SU-DHL-6 (cell line): ENCODE measurements at regions not wholly inside any gene's neighbourhood (a gene's known extent, or its start where the extent isn't known, plus 50 kb on each side); places are given as distances from the start of the nearest gene placed in this dataset.

Source experiments
- H2AFZ ChIP-seq: fragments of 200-600 bp; sonication (generic); 2 replicates; pipeline ENCODE4 v1.6.1; 2014; ENCODE audit warnings: low read depth, mild to moderate bottlenecking, moderate library complexity, mixed read lengths, antibody characterized with exemption, low read length; ENCODE audit not compliant: severe bottlenecking
- H3F3A ChIP-seq: fragments of 200-600 bp; shearing (Covaris generic); 2 replicates; pipeline ENCODE4 v1.6.0; 2016; ENCODE audit warnings: antibody characterized with exemption, mild to moderate bottlenecking; ENCODE audit not compliant: insufficient read depth
- H3K27ac ChIP-seq: fragments of 200-600 bp; sonication (generic); 2 replicates; pipeline ENCODE4 v1.5.1; 2016; ENCODE audit warnings: low read depth, mild to moderate bottlenecking, low read length, moderate library complexity, mixed read lengths
- H3K27me3 ChIP-seq: fragments of 200-600 bp; sonication (generic), shearing (Covaris generic); 2 replicates; pipeline ENCODE4 v1.6.0; 2014; ENCODE audit warnings: mild to moderate bottlenecking, low read length
- H3K36me3 ChIP-seq: fragments of 200-600 bp; sonication (generic); 2 replicates; pipeline ENCODE4 v1.6.1; 2014; ENCODE audit warnings: mild to moderate bottlenecking, low read length, mixed read lengths
- H3K4me2 ChIP-seq: fragments of 300-600, 200-600 bp; shearing (Covaris generic), sonication (generic); 2 replicates; pipeline ENCODE4 v1.6.0; 2014; ENCODE audit warnings: low read length, low read depth, mild to moderate bottlenecking; ENCODE audit not compliant: poor library complexity, severe bottlenecking
- H3K4me3 ChIP-seq: fragments of 200-600 bp; sonication (generic); 2 replicates; pipeline ENCODE4 v1.5.1; 2014; ENCODE audit warnings: antibody characterized with exemption, low read length, mild to moderate bottlenecking, mixed read lengths; ENCODE audit not compliant: insufficient read depth, poor library complexity, severe bottlenecking
- H3K79me2 ChIP-seq: fragments of 200-600 bp; sonication (generic); 2 replicates; pipeline ENCODE4 v1.6.1; 2014; ENCODE audit warnings: mild to moderate bottlenecking, low read length, moderate library complexity; ENCODE audit not compliant: insufficient read depth
- H3K9ac ChIP-seq: fragments of 200-600 bp; sonication (generic); 2 replicates; pipeline ENCODE4 v1.7.0; 2014; ENCODE audit warnings: mild to moderate bottlenecking, low read length
- H3K9me2 ChIP-seq: fragments of 200-600 bp; sonication (generic); replicated peaks from 2 replicates; pipeline ENCODE4 v1.6.1; 2014; ENCODE audit warnings: low read length; ENCODE audit not compliant: insufficient read depth
- H3K9me3 ChIP-seq: fragments of 200-600 bp; sonication (generic); 2 replicates; pipeline ENCODE4 v1.6.1; 2014; ENCODE audit warnings: low read length, mixed read lengths; ENCODE audit not compliant: insufficient read depth
- H4K20me1 ChIP-seq: fragments of 200-600 bp; sonication (generic); 2 replicates; pipeline ENCODE4 v1.6.1; 2014; ENCODE audit warnings: low read depth, mild to moderate bottlenecking, antibody characterized with exemption, low read length, moderate library complexity, mixed read lengths
- EZH2phosphoT487 ChIP-seq: fragments of 200-600 bp; sonication (generic), shearing (Covaris generic); conservative IDR thresholded peaks from 2 replicates; pipeline ENCODE4 v1.6.1; 2018; ENCODE audit warnings: mild to moderate bottlenecking, antibody characterized with exemption, low read length, moderate library complexity, mixed read lengths
- TF ChIP-seq, protein P1 (sequence below): fragments of 200-600 bp; sonication (generic); IDR thresholded peaks from one replicate; pipeline ENCODE4 v1.5.1; 2017; ENCODE audit warnings: antibody characterized with exemption, mild to moderate bottlenecking, low read length, moderate library complexity; ENCODE audit not compliant: insufficient read depth, poor library complexity, severe bottlenecking

DNA sequence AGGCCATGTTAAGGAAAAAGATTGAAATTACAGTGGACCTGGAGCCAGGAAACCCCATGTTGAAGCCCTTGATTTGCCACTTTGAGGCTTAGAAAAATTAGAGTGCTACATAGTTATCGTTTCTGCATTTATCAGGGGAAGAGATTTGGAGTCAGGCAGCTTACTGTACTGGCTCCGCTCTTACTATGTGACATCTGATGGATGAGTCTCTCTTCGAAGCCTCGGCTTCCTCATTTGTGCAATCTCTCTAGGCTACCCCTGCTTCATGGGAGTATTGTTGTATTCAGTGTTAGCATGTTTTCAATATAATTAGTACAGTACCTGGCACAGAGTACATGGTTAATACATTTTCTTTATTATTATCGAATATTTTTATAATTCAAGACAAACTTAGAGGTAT is 480.4 kb upstream of the USP24 start:
- no peaks in the 10 kb centered on the region for H3K27me3 ChIP-seq
- no peaks in the 10 kb centered on the region for H3K79me2 ChIP-seq
- no peaks in the 10 kb centered on the region for H3K36me3 ChIP-seq
- H3K4me3 ChIP-seq, result no peak overlapping the region
- no peaks in the 10 kb centered on the region for H3K9me2 ChIP-seq
- H4K20me1 ChIP-seq, result no peaks in the 10 kb centered on the region
- TF ChIP-seq EZH2phosphoT487, result no peak
- TF ChIP-seq, protein P1, sequence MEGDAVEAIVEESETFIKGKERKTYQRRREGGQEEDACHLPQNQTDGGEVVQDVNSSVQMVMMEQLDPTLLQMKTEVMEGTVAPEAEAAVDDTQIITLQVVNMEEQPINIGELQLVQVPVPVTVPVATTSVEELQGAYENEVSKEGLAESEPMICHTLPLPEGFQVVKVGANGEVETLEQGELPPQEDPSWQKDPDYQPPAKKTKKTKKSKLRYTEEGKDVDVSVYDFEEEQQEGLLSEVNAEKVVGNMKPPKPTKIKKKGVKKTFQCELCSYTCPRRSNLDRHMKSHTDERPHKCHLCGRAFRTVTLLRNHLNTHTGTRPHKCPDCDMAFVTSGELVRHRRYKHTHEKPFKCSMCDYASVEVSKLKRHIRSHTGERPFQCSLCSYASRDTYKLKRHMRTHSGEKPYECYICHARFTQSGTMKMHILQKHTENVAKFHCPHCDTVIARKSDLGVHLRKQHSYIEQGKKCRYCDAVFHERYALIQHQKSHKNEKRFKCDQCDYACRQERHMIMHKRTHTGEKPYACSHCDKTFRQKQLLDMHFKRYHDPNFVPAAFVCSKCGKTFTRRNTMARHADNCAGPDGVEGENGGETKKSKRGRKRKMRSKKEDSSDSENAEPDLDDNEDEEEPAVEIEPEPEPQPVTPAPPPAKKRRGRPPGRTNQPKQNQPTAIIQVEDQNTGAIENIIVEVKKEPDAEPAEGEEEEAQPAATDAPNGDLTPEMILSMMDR, result no peak
- H2AFZ ChIP-seq, result no peak overlapping the region
- H3K4me2 ChIP-seq, result no peak overlapping the region
- no peak overlapping the region for H3K27ac ChIP-seq
- H3K9ac ChIP-seq, result no peak overlapping the region
- no peaks in the 10 kb centered on the region for H3F3A ChIP-seq
- no peaks in the 10 kb centered on the region for H3K9me3 ChIP-seq

DNA sequence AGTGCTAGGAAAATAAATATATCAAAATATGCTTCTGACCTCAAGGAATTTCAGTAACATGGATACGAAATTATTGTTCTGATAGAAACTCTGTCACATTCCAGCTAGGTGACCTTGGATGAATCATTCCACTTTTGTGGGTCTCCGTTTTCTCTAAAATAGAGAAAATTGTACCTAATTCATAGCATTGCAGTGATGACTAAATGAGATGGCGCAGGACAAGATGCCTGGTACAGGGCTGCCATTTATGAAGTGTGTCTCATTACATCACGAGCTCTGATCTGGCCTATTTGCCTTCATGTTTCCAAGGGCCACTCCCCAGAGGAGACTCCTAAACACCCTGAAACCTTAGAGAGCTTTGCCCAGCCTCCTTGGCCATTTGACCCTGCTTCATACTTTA is 480.0 kb upstream of the USP24 start:
- no peaks in the 10 kb centered on the region for H3K9me2 ChIP-seq
- H2AFZ ChIP-seq, result no peak overlapping the region
- H3K27me3 ChIP-seq, result no peaks in the 10 kb centered on the region
- H3K9ac ChIP-seq, result no peak overlapping the region
- H3K79me2 ChIP-seq, result no peaks in the 10 kb centered on the region
- no peaks in the 10 kb centered on the region for H4K20me1 ChIP-seq
- no peak overlapping the region for H3K4me2 ChIP-seq
- no peaks in the 10 kb centered on the region for H3F3A ChIP-seq
- TF ChIP-seq EZH2phosphoT487, result no peak
- TF ChIP-seq, protein P1, result no peak
- H3K9me3 ChIP-seq, result no peaks in the 10 kb centered on the region
- no peak overlapping the region for H3K4me3 ChIP-seq
- no peaks in the 10 kb centered on the region for H3K36me3 ChIP-seq
- no peak overlapping the region for H3K27ac ChIP-seq

DNA sequence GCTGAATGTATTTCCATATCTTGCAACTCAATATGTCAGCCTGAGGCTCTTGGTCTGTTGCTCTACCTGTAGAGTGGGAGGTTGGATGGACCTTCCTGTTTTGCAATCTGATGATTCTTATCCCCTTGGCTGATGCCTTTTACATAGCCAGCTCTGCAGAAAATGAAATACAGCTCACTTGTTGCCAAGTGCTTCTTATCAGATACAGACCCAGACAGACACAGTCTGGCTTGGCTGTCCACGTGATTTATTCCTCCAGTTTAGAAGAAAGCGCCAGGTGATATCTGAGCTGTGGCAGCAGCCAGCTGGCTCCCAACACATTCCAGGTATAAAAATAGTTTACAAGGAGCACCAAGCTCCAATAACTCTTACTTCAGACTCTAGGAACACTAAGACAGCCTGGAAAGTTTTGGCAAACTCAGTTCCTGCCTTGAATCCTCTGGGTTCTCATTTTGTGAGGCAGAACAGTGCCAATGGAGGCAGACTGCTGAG is 479.2 kb upstream of the USP24 start:
- H2AFZ ChIP-seq, result no peak overlapping the region
- H3K9me2 ChIP-seq, result no peaks in the 10 kb centered on the region
- no peaks in the 10 kb centered on the region for H3F3A ChIP-seq
- H3K4me3 ChIP-seq, result no peak overlapping the region
- no peaks in the 10 kb centered on the region for H3K9me3 ChIP-seq
- H3K4me2 ChIP-seq, result no peak overlapping the region
- H4K20me1 ChIP-seq, result no peaks in the 10 kb centered on the region
- TF ChIP-seq, protein P1, result no peak
- TF ChIP-seq EZH2phosphoT487, result no peak
- no peaks in the 10 kb centered on the region for H3K36me3 ChIP-seq
- H3K9ac ChIP-seq, result no peak overlapping the region
- no peaks in the 10 kb centered on the region for H3K27me3 ChIP-seq
- no peaks in the 10 kb centered on the region for H3K79me2 ChIP-seq
- H3K27ac ChIP-seq, result no peak overlapping the region

DNA sequence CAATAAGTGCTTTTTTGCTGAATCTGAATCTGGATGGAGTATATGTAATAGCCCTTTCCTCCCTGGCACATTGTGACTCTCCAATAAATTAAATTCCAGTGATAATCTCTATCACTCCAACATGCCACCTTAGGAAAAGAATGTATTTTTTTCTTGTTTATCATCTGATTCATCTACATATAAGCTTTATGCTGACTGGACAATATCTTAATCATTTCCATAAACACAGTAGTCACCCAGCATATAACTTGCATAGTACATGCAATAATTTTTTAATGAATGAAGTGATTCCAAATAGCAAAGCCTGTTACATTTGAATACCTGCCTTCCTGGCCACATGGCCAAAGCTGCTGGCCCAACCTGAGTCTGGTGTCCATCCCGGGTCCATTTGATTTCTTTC is 477.6 kb upstream of the USP24 start:
- H3K9ac ChIP-seq, result no peak overlapping the region
- no peaks in the 10 kb centered on the region for H3K9me3 ChIP-seq
- no peak overlapping the region for H3K4me2 ChIP-seq
- no peak for TF ChIP-seq EZH2phosphoT487
- TF ChIP-seq, protein P1, result no peak
- no peak overlapping the region for H3K27ac ChIP-seq
- H3F3A ChIP-seq, result no peaks in the 10 kb centered on the region
- no peaks in the 10 kb centered on the region for H3K79me2 ChIP-seq
- H3K27me3 ChIP-seq, result no peaks in the 10 kb centered on the region
- no peaks in the 10 kb centered on the region for H3K9me2 ChIP-seq
- no peak overlapping the region for H2AFZ ChIP-seq
- no peaks in the 10 kb centered on the region for H3K36me3 ChIP-seq
- no peak overlapping the region for H3K4me3 ChIP-seq
- H4K20me1 ChIP-seq, result no peaks in the 10 kb centered on the region
